ENCODE measurements at regions not wholly inside any gene's neighbourhood (a gene's known extent, or its start where the extent isn't known, plus 50 kb on each side); places are given as distances from the start of the nearest gene placed in this dataset.

DNA sequence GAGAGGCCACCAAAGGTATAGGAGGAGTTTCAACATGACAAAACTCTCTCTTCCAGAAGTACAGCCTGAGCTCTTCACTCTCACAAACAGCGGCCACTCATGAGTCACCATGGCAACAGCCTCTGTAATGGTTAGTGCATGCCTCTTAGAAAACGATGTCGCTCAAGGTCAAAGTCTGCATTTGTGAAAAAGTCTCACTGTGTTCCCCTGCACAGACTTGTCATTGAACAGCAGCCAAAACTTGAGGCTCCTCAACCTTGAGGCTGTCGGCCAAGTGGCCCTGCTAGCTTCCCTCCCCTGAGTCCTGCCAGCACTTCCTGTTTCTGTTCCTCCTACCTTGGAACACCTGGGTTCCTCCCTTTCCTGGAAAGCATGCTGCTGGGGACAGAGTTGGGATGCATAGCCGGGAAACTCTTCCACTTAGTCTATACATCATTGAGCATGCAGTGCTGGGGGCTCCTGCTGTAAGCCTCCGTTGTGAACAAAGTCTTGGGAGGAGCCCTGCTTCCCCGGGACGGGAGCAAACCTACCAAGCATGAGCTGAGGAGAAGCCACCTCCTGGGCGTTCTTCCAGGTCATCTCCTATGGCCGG lies 66.6 kb downstream of the ING2 start:
- peak overlapping the region in 2 of 3 experiments; percentile 78 to 81; a peak in 3 of 7 replicates for H3K27ac Mint-ChIP-seq
- Histone ChIP-seq H2AFZ (ENCODE audit: low read length) (no peak overlapping the region), H3K9me3 (ENCODE audit: control insufficient read depth, low read depth, low read length) (no peaks in the 10 kb centered on the region), H3T11ph (ENCODE audit: low read length) (no peak overlapping the region), H3K18ac (ENCODE audit: insufficient read length, low read depth, low read length) (no peak overlapping the region), H2BK5ac (ENCODE audit: insufficient read length, low read length) (no peak overlapping the region), H3K4me2 (ENCODE audit: insufficient read depth, insufficient read length, low read length) (no peak overlapping the region), H3K79me2 (ENCODE audit: insufficient read depth, low read length) (no peaks in the 10 kb centered on the region), H4K5ac (ENCODE audit: insufficient read length, low read depth, low read length) (no peak overlapping the region), H4K20me1 (ENCODE audit: control insufficient read depth, insufficient read depth, insufficient read length) (no peaks in the 10 kb centered on the region), H4K91ac (ENCODE audit: insufficient read length, low read depth, low read length) (no peak overlapping the region), H3K4ac (ENCODE audit: low read depth, low read length) (no peak overlapping the region), H2BK12ac (ENCODE audit: insufficient read length, low read depth, low read length) (no peak overlapping the region), H3K9ac (ENCODE audit: extremely low read depth, insufficient read length, low read length) (no peak overlapping the region), H4K8ac (replicated peaks; ENCODE audit: insufficient read length, low read depth, low read length) (no peak overlapping the region), H2BK120ac (ENCODE audit: low read depth, low read length, poor library complexity, severe bottlenecking) (no peak overlapping the region), H2AK5ac (ENCODE audit: insufficient read length, low read length) (no peak overlapping the region), H3K23ac (ENCODE audit: insufficient read length, low read depth, low read length) (no peak overlapping the region), H3K79me1 (ENCODE audit: insufficient read depth, low read depth, low read length, poor library complexity, severe bottlenecking) (no peaks in the 10 kb centered on the region), H3K27me3 (ENCODE audit: insufficient read depth, low read length) (no peaks in the 10 kb centered on the region), H3K56ac (ENCODE audit: insufficient read length, low read depth, low read length) (no peak overlapping the region), H2BK20ac (ENCODE audit: low read depth, low read length, poor library complexity, severe bottlenecking) (no peak overlapping the region), H3K4me1 (ENCODE audit: insufficient read depth, low read length) (no peaks in the 10 kb centered on the region), H3K14ac (ENCODE audit: insufficient read depth, low read length) (peak overlapping the region; percentile 3), H2BK15ac (ENCODE audit: low read depth, low read length) (no peak overlapping the region), H3K23me2 (ENCODE audit: insufficient read length, low read depth, low read length, poor library complexity, severe bottlenecking) (no peaks in the 10 kb centered on the region), H3K27ac (ENCODE audit: insufficient read length, low read depth, low read length) (no peak overlapping the region)
- WGBS (ENCODE audit: extremely low coverage, insufficient read length, low lambda C conversion rate), result no CpG with 5 or more reads among the region's 10 CpGs
- H3K9me3 Mint-ChIP-seq, result no peaks in the 10 kb centered on the region; a peak in 1 of 5 replicates
- TF ChIP-seq CTCF (conservative IDR thresholded peaks at IDR 0.05), result no peak
- H3K4me3 Mint-ChIP-seq, result no peak overlapping the region
- no peak for DNase-seq
- H3K27me3 Mint-ChIP-seq (ENCODE audit: low read depth), result no peaks in the 10 kb centered on the region
- no peaks in the 10 kb centered on the region for H3K36me3 Mint-ChIP-seq (ENCODE audit: insufficient read depth in 1 of 3, low read depth in 3 of 3)
- H3K4me1 Mint-ChIP-seq, result peaks cover 5 to 10% of the 10 kb centered on the region in 2 experiments
